ENCODE measurements at regions not wholly inside any gene's neighbourhood (a gene's known extent, or its start where the extent isn't known, plus 50 kb on each side); places are given as distances from the start of the nearest gene placed in this dataset.

GRCh38 chr1:170355267-170355801 lies 176.6 kb upstream of the GORAB start:
- H3K4me3 ChIP-seq (ENCODE audit: low read depth, low read length) = no peak overlapping the region
- no peak for DNase-seq (ENCODE audit: low read depth)
- TF ChIP-seq, protein P1, sequence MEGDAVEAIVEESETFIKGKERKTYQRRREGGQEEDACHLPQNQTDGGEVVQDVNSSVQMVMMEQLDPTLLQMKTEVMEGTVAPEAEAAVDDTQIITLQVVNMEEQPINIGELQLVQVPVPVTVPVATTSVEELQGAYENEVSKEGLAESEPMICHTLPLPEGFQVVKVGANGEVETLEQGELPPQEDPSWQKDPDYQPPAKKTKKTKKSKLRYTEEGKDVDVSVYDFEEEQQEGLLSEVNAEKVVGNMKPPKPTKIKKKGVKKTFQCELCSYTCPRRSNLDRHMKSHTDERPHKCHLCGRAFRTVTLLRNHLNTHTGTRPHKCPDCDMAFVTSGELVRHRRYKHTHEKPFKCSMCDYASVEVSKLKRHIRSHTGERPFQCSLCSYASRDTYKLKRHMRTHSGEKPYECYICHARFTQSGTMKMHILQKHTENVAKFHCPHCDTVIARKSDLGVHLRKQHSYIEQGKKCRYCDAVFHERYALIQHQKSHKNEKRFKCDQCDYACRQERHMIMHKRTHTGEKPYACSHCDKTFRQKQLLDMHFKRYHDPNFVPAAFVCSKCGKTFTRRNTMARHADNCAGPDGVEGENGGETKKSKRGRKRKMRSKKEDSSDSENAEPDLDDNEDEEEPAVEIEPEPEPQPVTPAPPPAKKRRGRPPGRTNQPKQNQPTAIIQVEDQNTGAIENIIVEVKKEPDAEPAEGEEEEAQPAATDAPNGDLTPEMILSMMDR (IDR thresholded peaks at IDR 0.05; ENCODE audit: low read depth, low read length) = no peak
- TF ChIP-seq MYC (IDR thresholded peaks at IDR 0.05; ENCODE audit: low read depth, low read length) = no peak
- no peak for TF ChIP-seq POLR2A (IDR thresholded peaks at IDR 0.05; ENCODE audit: extremely low read depth, insufficient read length)
- TF ChIP-seq, protein P2, sequence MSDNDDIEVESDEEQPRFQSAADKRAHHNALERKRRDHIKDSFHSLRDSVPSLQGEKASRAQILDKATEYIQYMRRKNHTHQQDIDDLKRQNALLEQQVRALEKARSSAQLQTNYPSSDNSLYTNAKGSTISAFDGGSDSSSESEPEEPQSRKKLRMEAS (IDR thresholded peaks at IDR 0.05; ENCODE audit: low read depth, low read length) = no peak

- DNase-seq (ENCODE audit: low read depth) = no peak
- TF ChIP-seq POLR2A (IDR thresholded peaks at IDR 0.05; ENCODE audit: extremely low read depth, insufficient read length) (no peak), MYC (IDR thresholded peaks at IDR 0.05; ENCODE audit: low read depth, low read length) (no peak)
- TF ChIP-seq, protein P1 (IDR thresholded peaks at IDR 0.05; ENCODE audit: low read depth, low read length) = no peak
- TF ChIP-seq, protein P2 (IDR thresholded peaks at IDR 0.05; ENCODE audit: low read depth, low read length) = no peak
- no peak overlapping the region for H3K4me3 ChIP-seq (ENCODE audit: low read depth, low read length)
These were observed 175.4 kb upstream of the GORAB start for GRCh38 chr1:170356585-170356984.

- no peak for DNase-seq (ENCODE audit: low read depth)
- TF ChIP-seq MYC (IDR thresholded peaks at IDR 0.05; ENCODE audit: low read depth, low read length) (no peak), POLR2A (IDR thresholded peaks at IDR 0.05; ENCODE audit: extremely low read depth, insufficient read length) (no peak)
- TF ChIP-seq, protein P1 (IDR thresholded peaks at IDR 0.05; ENCODE audit: low read depth, low read length) = no peak
- TF ChIP-seq, protein P2 (IDR thresholded peaks at IDR 0.05; ENCODE audit: low read depth, low read length) = no peak
- no peak overlapping the region for H3K4me3 ChIP-seq (ENCODE audit: low read depth, low read length)
These were observed 174.2 kb upstream of the GORAB start for GRCh38 chr1:170357750-170358149.

DNA sequence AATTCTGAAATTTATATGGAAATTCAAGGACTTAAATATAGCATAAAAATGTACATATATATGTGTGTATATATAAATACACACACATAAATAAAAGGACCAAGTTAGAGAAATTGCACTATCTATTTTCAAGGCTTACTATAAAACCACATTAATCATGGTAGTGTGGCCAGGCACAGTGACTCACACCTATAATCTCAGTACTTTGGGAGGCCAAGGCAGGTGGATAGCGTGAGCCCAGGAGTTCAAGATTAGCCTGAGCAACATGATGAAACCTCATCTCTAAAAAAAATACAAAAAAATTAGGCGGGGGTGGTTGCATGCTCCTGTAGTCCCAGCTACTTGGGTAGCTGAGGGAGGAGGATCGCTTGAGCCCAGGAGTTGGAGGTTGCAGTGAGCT lies 171.4 kb upstream of the GORAB start:
- no peak for DNase-seq (ENCODE audit: low read depth)
- TF ChIP-seq POLR2A (IDR thresholded peaks at IDR 0.05; ENCODE audit: extremely low read depth, insufficient read length) = no peak
- TF ChIP-seq, protein P2 (IDR thresholded peaks at IDR 0.05; ENCODE audit: low read depth, low read length) = no peak
- no peak for TF ChIP-seq MYC (IDR thresholded peaks at IDR 0.05; ENCODE audit: low read depth, low read length)
- TF ChIP-seq, protein P1 (IDR thresholded peaks at IDR 0.05; ENCODE audit: low read depth, low read length) = no peak
- no peak overlapping the region for H3K4me3 ChIP-seq (ENCODE audit: low read depth, low read length)

- no peak for DNase-seq (ENCODE audit: low read depth)
- TF ChIP-seq MYC (IDR thresholded peaks at IDR 0.05; ENCODE audit: low read depth, low read length) = no peak
- no peak for TF ChIP-seq POLR2A (IDR thresholded peaks at IDR 0.05; ENCODE audit: extremely low read depth, insufficient read length)
- TF ChIP-seq, protein P1 (IDR thresholded peaks at IDR 0.05; ENCODE audit: low read depth, low read length) = no peak
- TF ChIP-seq, protein P2 (IDR thresholded peaks at IDR 0.05; ENCODE audit: low read depth, low read length) = no peak
- no peak overlapping the region for H3K4me3 ChIP-seq (ENCODE audit: low read depth, low read length)
These were observed 166.6 kb upstream of the GORAB start for GRCh38 chr1:170365331-170365730.

Data from NB4 (cell line).